Psoas muscle (tissue), 7 donors: ENCODE measurements at regions not wholly inside any gene's neighbourhood (a gene's known extent, or its start where the extent isn't known, plus 50 kb on each side); places are given as distances from the start of the nearest gene placed in this dataset.
"Not testable (repeated sequence)": the region's sequence is repeated elsewhere in the genome, so short reads cannot be mapped to it uniquely, and the experiment has no call there.

Experiments used
- ATAC-seq, 4 donors: fragments of 200-7000 bp; cut with Tn5 transposase; one replicate each; pipeline ENCODE4 v1.9.1; 2020; ENCODE audit warnings: moderate library complexity in 3 of 4, mild to moderate bottlenecking in 2 of 4
- DNase-seq, 2 donors: peaks; one replicate each; pipeline ENCODE4 v3.0.0-alpha.2; 2020
- H3K27ac ChIP-seq: fragments of 200-600 bp; one replicate; pipeline ENCODE4 v1.8.0; 2022
- H3K27me3 ChIP-seq, 3 donors: fragments of 200-600 bp in 1 of 3; one replicate each; pipeline versions ENCODE4 v1.6.1 to v1.8.0; 2013 to 2022; ENCODE audit warnings: low read length in 2 of 3, mild to moderate bottlenecking in 2 of 3, moderate library complexity in 1 of 3; ENCODE audit not compliant: insufficient read depth in 3 of 3
- H3K36me3 ChIP-seq, 2 donors: fragments of 200-600 bp in 1 of 2; one replicate each; pipeline versions ENCODE4 v1.6.1 to v1.8.0; 2013 to 2022; ENCODE audit warnings: low read depth in 1 of 2, mild to moderate bottlenecking in 1 of 2, moderate library complexity in 1 of 2; ENCODE audit not compliant: insufficient read depth in 1 of 2
- H3K4me1 ChIP-seq: fragments of 200-600 bp; one replicate; pipeline ENCODE4 v1.8.0; 2022
- H3K4me3 ChIP-seq: fragments of 200-600 bp; one replicate; pipeline ENCODE4 v1.8.0; 2022; ENCODE audit warnings: mild to moderate bottlenecking
- H3K9me3 ChIP-seq: fragments of 200-600 bp; one replicate; pipeline ENCODE4 v1.8.0; 2022
- CTCF ChIP-seq: fragments of 200-600 bp; IDR thresholded peaks from one replicate; pipeline ENCODE4 v1.8.0; 2022; ENCODE audit warnings: antibody characterized with exemption
- WGBS, 3 donors: extraction: QIAGEN DNeasy Blood & Tissue Kit; methylation state at CpG; one replicate each; pipeline versions ENCODE4 v1.1.6 to v1.1.7; 2013; 5-methylcytosine and 5-hydroxymethylcytosine counted together
- intact Hi-C, 2 donors: fragments of 100-400 bp; cut with DNase I; formaldehyde crosslinking; loops; one replicate each; pipeline versions ENCODE4 v1.11.0 to v1.14.2; 2022
- donor health status: healthy with polysubstance abuse.
- donor health status: DM: no; HTN: no; CAD: no; lungs with moderate emphysema.
- donor health status: Bipolar disorder and iron deficiency.
- donor health status: healthy.
- donor health status: DM: yes; HTN: yes; CAD: no.
- donor health status: DM: no; HTN: no; CAD: no.
- donor health status: DM: yes; HTN: yes; CAD: no.

- no peak for TF ChIP-seq CTCF
- WGBS, 3 donors = 88 to 92% (median 91%) methylated on average over 5 of the region's 5 CpGs
These were observed 74.4 kb upstream of the NIPBL start for GRCh38 chr5:36802187-36802586.

GRCh38 chr5:36813249-36813648 lies 63.3 kb upstream of the NIPBL start:
- H3K4me1 ChIP-seq, ATAC-seq, H3K27me3 ChIP-seq, DNase-seq, H3K9me3 ChIP-seq, H3K36me3 ChIP-seq, H3K27ac ChIP-seq, intact Hi-C loops, H3K4me3 ChIP-seq: not testable (repeated sequence)
- 95 to 97% (median 97%) methylated on average over 3 to 4 of the region's 4 CpGs for WGBS, 3 donors

More at GRCh38 chr5:36802187-36802586, 74.4 kb upstream of the NIPBL start:
- intact Hi-C loops = no loop called here
- Histone ChIP-seq H3K36me3 (no peaks in the 10 kb centered on the region), H3K9me3 (no peaks in the 10 kb centered on the region), H3K4me1 (no peaks in the 10 kb centered on the region), H3K27me3 (no peaks in the 10 kb centered on the region), H3K4me3 (no peak overlapping the region), H3K27ac (no peak overlapping the region)
- DNase-seq = no peak
- no peak for ATAC-seq

- H3K27ac ChIP-seq = no peak overlapping the region
- ATAC-seq (no peak), DNase-seq (no peak)
- no peaks in the 10 kb centered on the region for H3K4me1 ChIP-seq
- H3K27me3 ChIP-seq = no peaks in the 10 kb centered on the region
- TF ChIP-seq CTCF = no peak
- 71 to 81% (median 79%) methylated on average over 2 of the region's 2 CpGs for whole genome bisulfite sequencing, 3 donors
- no peak overlapping the region for H3K4me3 ChIP-seq
- H3K36me3 ChIP-seq = no peaks in the 10 kb centered on the region
- intact Hi-C loops = no loop called here
- no peaks in the 10 kb centered on the region for H3K9me3 ChIP-seq
These were observed 60.7 kb upstream of the NIPBL start for GRCh38 chr5:36815871-36816270.

- no peak for TF ChIP-seq CTCF
- H3K27ac ChIP-seq = no peak overlapping the region
- DNase-seq = no peak
- no peaks in the 10 kb centered on the region for H3K27me3 ChIP-seq
- H3K9me3 ChIP-seq = no peaks in the 10 kb centered on the region
- no peaks in the 10 kb centered on the region for H3K36me3 ChIP-seq
- intact Hi-C loops = no loop called here
- H3K4me1 ChIP-seq = no peaks in the 10 kb centered on the region
- no peak overlapping the region for H3K4me3 ChIP-seq
- WGBS, 3 donors = 73 to 81% (median 74%) methylated on average over 6 of the region's 6 CpGs
- ATAC-seq = no peak
These were observed 55.7 kb upstream of the NIPBL start for GRCh38 chr5:36820900-36821299.

- TF ChIP-seq CTCF = no peak
- 74 to 86% (median 83%) methylated on average over 2 of the region's 2 CpGs for WGBS, 3 donors
These were observed 49.9 kb upstream of the NIPBL start for GRCh38 chr5:36826694-36827093.

More at GRCh38 chr5:36826694-36827093, 49.9 kb upstream of the NIPBL start:
- H3K4me1 ChIP-seq = no peaks in the 10 kb centered on the region
- no peak overlapping the region for H3K4me3 ChIP-seq
- intact Hi-C loops = no loop called here
- no peak overlapping the region for H3K27ac ChIP-seq
- H3K36me3 ChIP-seq = no peaks in the 10 kb centered on the region
- no peaks in the 10 kb centered on the region for H3K9me3 ChIP-seq
- DNase-seq (no peak), ATAC-seq (no peak)
- no peaks in the 10 kb centered on the region for H3K27me3 ChIP-seq
